ENCODE measurements at regions not wholly inside any gene's neighbourhood (a gene's known extent, or its start where the extent isn't known, plus 50 kb on each side); places are given as distances from the start of the nearest gene placed in this dataset.
"Not testable (repeated sequence)": the region's sequence is repeated elsewhere in the genome, so short reads cannot be mapped to it uniquely, and the experiment has no call there.

DNA sequence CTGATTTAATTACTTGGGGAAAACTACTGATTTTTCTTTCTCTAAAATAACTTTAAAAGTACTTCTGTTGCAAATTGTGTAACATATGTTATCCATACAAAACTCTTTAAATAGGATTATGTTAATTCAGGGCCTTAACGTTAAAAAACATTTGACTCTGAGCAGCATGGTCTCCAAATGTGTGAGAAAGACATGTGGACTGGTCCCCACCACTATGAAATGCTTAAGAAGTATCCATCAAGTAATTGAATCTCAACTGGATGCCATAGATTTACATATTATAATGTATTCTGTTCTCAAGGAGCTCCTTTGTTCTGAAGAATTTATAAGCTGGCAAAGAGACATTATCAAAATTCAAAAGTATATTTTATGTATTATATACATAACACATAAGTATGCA, 130.8 kb upstream of the HEY2 start:
- H3K27me3 Mint-ChIP-seq (ENCODE audit: low read depth) = no peaks in the 10 kb centered on the region
- H3K36me3 Mint-ChIP-seq = no peaks in the 10 kb centered on the region
- H3K4me1 Mint-ChIP-seq = peaks cover 5% of the 10 kb centered on the region
- no peak for DNase-seq (ENCODE audit: low spot score in 2 of 2, unreplicated experiment in 2 of 2)
- no peaks in the 10 kb centered on the region for H3K9me3 Mint-ChIP-seq
- H3K4me3 Mint-ChIP-seq = no peak overlapping the region
- TF ChIP-seq, protein P1, sequence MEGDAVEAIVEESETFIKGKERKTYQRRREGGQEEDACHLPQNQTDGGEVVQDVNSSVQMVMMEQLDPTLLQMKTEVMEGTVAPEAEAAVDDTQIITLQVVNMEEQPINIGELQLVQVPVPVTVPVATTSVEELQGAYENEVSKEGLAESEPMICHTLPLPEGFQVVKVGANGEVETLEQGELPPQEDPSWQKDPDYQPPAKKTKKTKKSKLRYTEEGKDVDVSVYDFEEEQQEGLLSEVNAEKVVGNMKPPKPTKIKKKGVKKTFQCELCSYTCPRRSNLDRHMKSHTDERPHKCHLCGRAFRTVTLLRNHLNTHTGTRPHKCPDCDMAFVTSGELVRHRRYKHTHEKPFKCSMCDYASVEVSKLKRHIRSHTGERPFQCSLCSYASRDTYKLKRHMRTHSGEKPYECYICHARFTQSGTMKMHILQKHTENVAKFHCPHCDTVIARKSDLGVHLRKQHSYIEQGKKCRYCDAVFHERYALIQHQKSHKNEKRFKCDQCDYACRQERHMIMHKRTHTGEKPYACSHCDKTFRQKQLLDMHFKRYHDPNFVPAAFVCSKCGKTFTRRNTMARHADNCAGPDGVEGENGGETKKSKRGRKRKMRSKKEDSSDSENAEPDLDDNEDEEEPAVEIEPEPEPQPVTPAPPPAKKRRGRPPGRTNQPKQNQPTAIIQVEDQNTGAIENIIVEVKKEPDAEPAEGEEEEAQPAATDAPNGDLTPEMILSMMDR (IDR thresholded peaks at IDR 0.05; ENCODE audit: unreplicated experiment) = no peak
- no peak overlapping the region for H3K27ac Mint-ChIP-seq

DNA sequence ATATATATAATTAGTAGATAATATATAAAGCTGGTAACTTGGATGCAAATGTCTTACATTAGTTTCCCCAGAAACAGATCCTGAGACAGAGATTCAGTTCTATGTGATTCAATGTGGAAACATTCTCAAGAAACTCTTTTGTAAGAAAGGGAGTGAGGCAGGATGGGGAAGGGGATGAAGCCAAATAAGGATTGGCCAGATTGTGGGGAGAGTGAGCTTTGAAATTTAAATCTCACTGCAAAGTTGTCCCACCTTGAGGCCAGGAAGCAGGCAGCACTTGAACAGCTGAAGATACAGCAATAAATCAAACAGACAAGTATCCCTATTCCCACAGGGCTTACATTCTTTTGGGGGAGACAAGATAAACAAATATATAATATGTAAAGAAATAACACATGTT, 126.3 kb upstream of the HEY2 start:
- Mint-ChIP-seq H3K9me3 (no peaks in the 10 kb centered on the region), H3K27ac (no peak overlapping the region), H3K36me3 (no peaks in the 10 kb centered on the region), H3K4me1 (peaks cover 9% of the 10 kb centered on the region), H3K4me3 (no peak overlapping the region), H3K27me3 (ENCODE audit: low read depth) (no peaks in the 10 kb centered on the region)
- no peak for DNase-seq (ENCODE audit: low spot score in 2 of 2, unreplicated experiment in 2 of 2)
- TF ChIP-seq, protein P1 (IDR thresholded peaks at IDR 0.05; ENCODE audit: unreplicated experiment) = no peak

DNA sequence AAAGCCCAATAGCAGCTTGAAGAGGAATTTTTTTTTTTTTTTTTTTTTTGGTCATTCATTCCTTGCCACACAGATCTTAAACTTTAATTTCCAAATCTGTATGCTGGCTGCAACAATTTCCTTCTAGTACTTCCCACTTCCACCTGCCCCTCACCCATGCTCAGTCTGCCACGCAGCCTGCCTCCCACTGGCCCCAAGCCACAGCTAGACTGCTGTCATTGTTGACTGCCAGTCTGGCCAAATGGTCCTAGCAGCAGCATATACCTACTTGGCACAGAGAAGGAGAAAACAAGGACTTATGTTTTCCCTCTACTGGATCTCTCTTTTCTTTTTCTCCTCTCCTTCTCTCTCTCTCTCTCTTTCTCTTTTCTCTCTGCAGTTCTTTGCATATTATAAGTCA, 118.3 kb upstream of the HEY2 start:
- peaks cover 12% of the 10 kb centered on the region for H3K4me1 Mint-ChIP-seq
- no peak overlapping the region for H3K27ac Mint-ChIP-seq
- H3K36me3 Mint-ChIP-seq = no peaks in the 10 kb centered on the region
- no peak for DNase-seq (ENCODE audit: low spot score in 2 of 2, unreplicated experiment in 2 of 2)
- H3K9me3 Mint-ChIP-seq = peaks cover 3% of the 10 kb centered on the region
- H3K27me3 Mint-ChIP-seq (ENCODE audit: low read depth) = no peaks in the 10 kb centered on the region
- TF ChIP-seq, protein P1 (IDR thresholded peaks at IDR 0.05; ENCODE audit: unreplicated experiment) = no peak
- no peak overlapping the region for H3K4me3 Mint-ChIP-seq

DNA sequence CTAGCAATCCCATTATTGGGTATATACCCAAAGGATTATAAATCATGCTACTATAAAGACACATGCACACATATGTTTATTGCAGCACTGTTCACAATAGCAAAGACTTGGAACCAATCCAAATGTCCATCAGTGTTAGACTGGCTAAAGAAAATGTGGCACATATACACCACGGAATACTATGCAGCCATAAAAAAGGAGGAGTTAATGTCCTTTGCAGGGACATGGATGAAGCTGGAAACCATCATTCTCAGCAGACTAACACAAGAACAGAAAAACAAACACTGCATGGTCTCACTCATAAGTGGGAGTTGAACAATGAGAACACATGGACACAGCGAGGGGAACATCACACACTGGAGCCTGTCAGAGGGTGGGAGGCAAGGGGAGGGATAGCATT, 113.4 kb upstream of the HEY2 start:
- H3K4me1 Mint-ChIP-seq; H3K27ac Mint-ChIP-seq; H3K36me3 Mint-ChIP-seq; DNase-seq (ENCODE audit: low spot score in 2 of 2, unreplicated experiment in 2 of 2); H3K4me3 Mint-ChIP-seq; H3K27me3 Mint-ChIP-seq (ENCODE audit: low read depth); H3K9me3 Mint-ChIP-seq: not testable (repeated sequence)

DNA sequence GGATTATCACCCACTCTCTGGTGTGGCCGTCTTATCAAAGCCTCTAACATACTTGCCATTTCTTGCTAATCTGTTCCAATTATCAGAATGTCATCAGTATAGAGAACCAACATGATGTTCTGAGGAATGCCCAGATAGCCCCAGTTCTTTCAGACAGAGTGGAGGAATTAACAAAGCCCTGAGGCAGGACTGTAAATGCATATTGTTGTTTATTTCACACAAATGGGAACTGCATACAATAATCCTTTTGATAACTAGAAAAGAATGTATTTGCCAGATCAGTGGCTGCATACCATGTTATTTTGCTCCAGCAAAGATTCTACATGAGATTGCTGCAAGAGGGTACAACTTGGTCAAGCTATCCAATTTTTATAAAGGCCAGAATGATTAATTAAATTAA, 112.8 kb upstream of the HEY2 start:
- TF ChIP-seq, protein P1 (IDR thresholded peaks at IDR 0.05; ENCODE audit: unreplicated experiment) = no peak
- no peaks in the 10 kb centered on the region for H3K36me3 Mint-ChIP-seq
- peaks cover 4% of the 10 kb centered on the region for H3K4me1 Mint-ChIP-seq
- no peaks in the 10 kb centered on the region for H3K27me3 Mint-ChIP-seq (ENCODE audit: low read depth)
- peaks cover 3% of the 10 kb centered on the region for H3K9me3 Mint-ChIP-seq
- H3K27ac Mint-ChIP-seq = no peak overlapping the region
- H3K4me3 Mint-ChIP-seq = no peak overlapping the region
- no peak for DNase-seq (ENCODE audit: low spot score in 2 of 2, unreplicated experiment in 2 of 2)

DNA sequence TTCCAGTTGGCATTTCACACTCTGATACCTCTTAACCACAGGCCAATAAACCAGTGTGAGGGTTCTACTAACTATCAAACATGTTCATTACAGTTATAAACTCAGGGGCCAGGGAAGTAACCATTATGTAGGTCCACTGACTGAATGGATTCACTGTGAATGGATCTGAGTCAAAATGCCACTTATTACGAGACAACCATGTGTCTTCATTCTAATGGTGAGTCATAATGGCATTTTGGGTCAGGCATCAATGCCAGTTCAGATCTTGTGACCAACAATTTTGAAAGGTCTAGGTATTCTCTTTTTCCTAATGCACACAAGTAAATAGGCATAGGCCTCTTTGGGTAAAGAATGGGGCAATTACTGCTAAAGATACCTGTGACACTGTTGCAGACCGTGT, 112.2 kb upstream of the HEY2 start:
- Mint-ChIP-seq H3K4me1 (peaks cover 6% of the 10 kb centered on the region), H3K4me3 (no peak overlapping the region), H3K9me3 (peaks cover 3% of the 10 kb centered on the region), H3K36me3 (no peaks in the 10 kb centered on the region), H3K27ac (no peak overlapping the region), H3K27me3 (ENCODE audit: low read depth) (no peaks in the 10 kb centered on the region)
- DNase-seq (ENCODE audit: low spot score in 2 of 2, unreplicated experiment in 2 of 2) = no peak
- TF ChIP-seq, protein P1 (IDR thresholded peaks at IDR 0.05; ENCODE audit: unreplicated experiment) = no peak
